ENCODE measurements at regions not wholly inside any gene's neighbourhood (a gene's known extent, or its start where the extent isn't known, plus 50 kb on each side); places are given as distances from the start of the nearest gene placed in this dataset.
"Not testable (repeated sequence)": the region's sequence is repeated elsewhere in the genome, so short reads cannot be mapped to it uniquely, and the experiment has no call there.

DNA sequence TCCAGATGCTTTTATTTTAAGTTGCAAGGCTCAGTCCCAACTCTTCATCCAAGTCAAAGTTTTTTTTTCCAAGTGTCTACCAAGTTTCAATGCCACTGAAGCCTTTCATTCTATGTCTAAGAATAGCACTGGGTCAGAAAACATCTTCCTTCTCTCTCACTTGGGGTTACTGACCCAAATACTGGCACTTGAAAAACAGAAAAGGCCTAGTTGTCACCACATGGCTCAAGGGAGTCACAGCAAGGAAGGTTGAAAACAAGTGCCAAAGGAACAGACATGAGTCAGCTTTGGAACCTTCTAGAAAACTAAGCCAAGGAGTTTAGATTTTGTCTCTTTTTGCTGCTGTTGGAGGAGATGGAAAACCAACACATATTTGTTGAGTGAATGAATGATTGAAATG is 146.5 kb downstream of the COPS8 start:
- in situ Hi-C loops (cut with MboI; ENCODE audit: low pct_unique_long_range_greater_than_20kb, low sequenced_read_pairs, unreplicated experiment), result no loop called here

DNA sequence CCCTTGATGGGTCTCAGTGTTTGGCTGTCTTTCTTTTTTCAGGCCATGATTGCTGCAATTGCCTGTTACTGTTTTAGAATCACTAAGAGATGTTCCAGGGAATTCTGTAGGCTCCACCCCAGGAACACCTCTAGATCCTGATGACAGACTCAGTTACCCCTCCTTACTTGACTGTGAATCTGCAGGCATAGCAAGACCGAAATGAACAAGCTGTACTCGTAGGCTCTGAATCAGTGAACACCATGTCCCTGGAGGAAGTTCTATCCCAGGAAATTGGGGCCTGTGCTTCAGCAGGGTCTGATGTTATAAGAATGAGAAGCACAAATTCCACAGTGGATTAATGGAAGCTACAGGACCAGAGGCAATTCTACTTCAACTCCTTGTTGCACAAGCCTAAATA is 148.6 kb downstream of the COPS8 start:
- TF ChIP-seq, protein P1, sequence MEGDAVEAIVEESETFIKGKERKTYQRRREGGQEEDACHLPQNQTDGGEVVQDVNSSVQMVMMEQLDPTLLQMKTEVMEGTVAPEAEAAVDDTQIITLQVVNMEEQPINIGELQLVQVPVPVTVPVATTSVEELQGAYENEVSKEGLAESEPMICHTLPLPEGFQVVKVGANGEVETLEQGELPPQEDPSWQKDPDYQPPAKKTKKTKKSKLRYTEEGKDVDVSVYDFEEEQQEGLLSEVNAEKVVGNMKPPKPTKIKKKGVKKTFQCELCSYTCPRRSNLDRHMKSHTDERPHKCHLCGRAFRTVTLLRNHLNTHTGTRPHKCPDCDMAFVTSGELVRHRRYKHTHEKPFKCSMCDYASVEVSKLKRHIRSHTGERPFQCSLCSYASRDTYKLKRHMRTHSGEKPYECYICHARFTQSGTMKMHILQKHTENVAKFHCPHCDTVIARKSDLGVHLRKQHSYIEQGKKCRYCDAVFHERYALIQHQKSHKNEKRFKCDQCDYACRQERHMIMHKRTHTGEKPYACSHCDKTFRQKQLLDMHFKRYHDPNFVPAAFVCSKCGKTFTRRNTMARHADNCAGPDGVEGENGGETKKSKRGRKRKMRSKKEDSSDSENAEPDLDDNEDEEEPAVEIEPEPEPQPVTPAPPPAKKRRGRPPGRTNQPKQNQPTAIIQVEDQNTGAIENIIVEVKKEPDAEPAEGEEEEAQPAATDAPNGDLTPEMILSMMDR (IDR thresholded peaks at IDR 0.05; ENCODE audit: extremely low read depth, insufficient read depth, missing control alignments), result no peak
- no peak for DNase-seq (ENCODE audit: low spot score)
- in situ Hi-C loops (cut with MboI; ENCODE audit: low pct_unique_long_range_greater_than_20kb, low sequenced_read_pairs, unreplicated experiment), result no loop called here

More for the DNA sequence above, 146.5 kb downstream of the COPS8 start:
- DNase-seq (ENCODE audit: low spot score), result no peak
- TF ChIP-seq, protein P1 (IDR thresholded peaks at IDR 0.05; ENCODE audit: extremely low read depth, insufficient read depth, missing control alignments), result no peak

DNA sequence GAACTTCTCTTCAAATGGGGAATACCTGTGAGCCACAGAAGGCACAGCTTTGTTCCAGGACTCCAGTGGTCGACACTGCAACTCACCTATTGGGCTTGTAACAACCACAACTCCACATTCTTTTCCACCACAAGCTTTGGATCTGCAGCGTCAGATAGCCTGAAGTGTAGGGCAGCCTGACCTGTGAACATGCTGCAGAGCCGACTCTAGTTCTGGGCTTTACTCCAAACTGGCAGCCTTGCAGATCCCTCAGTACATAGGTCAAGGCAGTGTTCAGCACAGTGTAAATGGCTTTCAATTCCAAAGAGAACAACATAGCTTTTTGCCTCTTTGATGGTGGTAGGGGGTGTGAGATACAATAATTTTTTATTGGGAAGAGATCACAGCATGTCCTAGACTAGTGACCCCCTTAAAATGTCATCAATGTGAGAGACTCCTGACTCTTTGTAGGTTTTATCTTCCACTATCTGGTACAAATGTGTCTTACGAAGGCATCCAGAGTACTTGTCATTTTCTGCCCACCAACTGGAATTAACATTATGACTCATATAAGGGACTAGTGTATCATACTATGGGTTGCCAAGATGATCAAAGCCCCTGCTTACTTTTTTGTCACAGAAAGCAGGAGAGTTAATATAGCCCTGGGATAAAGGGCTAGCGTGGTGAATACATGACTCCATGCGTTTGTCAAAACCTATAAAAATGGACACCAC is 149.8 kb downstream of the COPS8 start:
- DNase-seq (ENCODE audit: low spot score), result no peak
- in situ Hi-C loops (cut with MboI; ENCODE audit: low pct_unique_long_range_greater_than_20kb, low sequenced_read_pairs, unreplicated experiment), result no loop called here

DNA sequence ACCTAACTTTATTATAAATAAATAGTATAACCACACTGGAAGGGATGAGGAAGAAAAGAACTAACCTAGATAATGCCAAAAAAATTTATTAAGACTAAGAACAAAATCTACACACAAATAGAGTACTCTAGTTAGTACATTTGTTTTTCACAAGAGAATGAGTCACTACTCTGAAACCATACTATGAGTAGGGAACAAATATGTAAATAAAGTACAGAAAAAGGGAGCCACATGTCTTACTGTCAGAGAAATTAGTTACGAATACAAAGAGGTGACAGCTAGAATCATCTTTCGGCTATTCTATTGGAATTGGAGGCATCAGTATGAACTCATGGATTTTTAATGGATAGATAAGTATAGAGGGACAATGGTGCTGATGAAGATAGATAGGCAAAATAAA is 150.5 kb downstream of the COPS8 start:
- DNase-seq (ENCODE audit: low spot score), result no peak
- TF ChIP-seq, protein P1 (IDR thresholded peaks at IDR 0.05; ENCODE audit: extremely low read depth, insufficient read depth, missing control alignments), result no peak
- in situ Hi-C loops (cut with MboI; ENCODE audit: low pct_unique_long_range_greater_than_20kb, low sequenced_read_pairs, unreplicated experiment), result no loop called here

More for the DNA sequence above, 149.8 kb downstream of the COPS8 start:
- TF ChIP-seq, protein P1 (IDR thresholded peaks at IDR 0.05; ENCODE audit: extremely low read depth, insufficient read depth, missing control alignments), result no peak

DNA sequence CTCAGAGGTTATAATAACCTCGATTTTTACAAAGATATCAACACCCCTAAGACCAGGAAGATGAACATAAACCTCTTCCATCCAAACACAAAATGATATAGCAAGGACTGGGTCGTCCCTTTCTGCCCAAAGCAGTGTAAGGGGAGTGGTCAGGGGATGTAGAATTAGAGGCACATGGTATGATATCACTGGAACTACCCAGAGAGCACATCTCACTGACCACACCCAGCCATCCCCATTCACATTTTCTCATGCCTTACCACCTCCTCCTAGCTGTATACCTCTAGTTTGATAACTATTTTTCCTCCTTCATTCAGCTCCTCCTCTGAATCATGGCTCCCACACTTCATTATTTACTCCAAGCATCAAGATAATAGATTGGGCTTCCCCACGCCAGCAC is 152.6 kb downstream of the COPS8 start:
- in situ Hi-C loops (cut with MboI; ENCODE audit: low pct_unique_long_range_greater_than_20kb, low sequenced_read_pairs, unreplicated experiment), result no loop called here
- no peak for DNase-seq (ENCODE audit: low spot score)
- TF ChIP-seq, protein P1 (IDR thresholded peaks at IDR 0.05; ENCODE audit: extremely low read depth, insufficient read depth, missing control alignments), result no peak

DNA sequence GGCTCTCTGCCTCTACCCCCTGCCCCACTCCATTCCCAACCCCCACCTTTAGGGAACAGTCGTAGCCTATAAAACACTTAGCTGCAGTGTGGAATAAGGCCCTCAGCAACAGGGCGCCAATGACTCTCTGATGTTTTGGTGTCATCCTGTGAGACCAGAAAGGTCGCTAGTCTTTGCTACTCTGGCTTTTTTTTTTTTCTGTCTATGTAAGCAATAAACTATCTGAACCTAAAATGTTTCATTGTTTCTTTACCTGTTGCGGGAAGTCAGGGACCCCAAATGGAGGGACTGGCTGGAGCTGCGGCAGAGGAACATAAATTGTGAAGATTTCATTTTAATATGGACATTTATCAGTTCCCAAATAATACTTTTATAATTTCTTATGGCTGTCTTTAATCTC is 154.6 kb downstream of the COPS8 start:
- TF ChIP-seq, protein P1 (IDR thresholded peaks at IDR 0.05; ENCODE audit: extremely low read depth, insufficient read depth, missing control alignments), result no peak
- in situ Hi-C loops (cut with MboI; ENCODE audit: low pct_unique_long_range_greater_than_20kb, low sequenced_read_pairs, unreplicated experiment), result no loop called here
- no peak for DNase-seq (ENCODE audit: low spot score)

DNA sequence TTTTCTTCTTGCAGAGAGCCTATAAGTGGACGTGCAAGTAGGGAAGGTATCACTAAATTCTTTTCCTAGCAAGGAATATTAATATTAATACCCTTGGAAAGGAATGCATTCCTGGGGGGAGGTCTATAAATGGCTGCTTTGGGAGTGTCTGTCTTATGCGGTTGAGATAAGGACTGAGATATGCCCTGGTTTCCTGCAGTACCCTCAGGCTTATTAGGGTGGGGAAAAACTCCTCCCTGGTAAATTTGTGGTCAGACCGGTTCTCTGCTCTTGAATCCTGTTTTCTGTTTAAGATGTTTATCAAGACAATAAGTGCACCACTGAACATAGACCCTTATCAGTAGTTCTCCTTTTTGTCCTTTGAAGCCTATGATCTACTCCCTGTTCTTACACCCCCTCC is 155.2 kb downstream of the COPS8 start:
- DNase-seq (ENCODE audit: low spot score); in situ Hi-C loops (cut with MboI; ENCODE audit: low pct_unique_long_range_greater_than_20kb, low sequenced_read_pairs, unreplicated experiment): not testable (repeated sequence)

All from GM13977 (cell line).